Lower leg skin (tissue), 3 donors: ENCODE measurements at regions not wholly inside any gene's neighbourhood (a gene's known extent, or its start where the extent isn't known, plus 50 kb on each side); places are given as distances from the start of the nearest gene placed in this dataset.

ENCODE experiments used
- POLR2A ChIP-seq, 2 donors: fragments of 450-650 bp; IDR thresholded peaks; one replicate each; pipeline ENCODE4 v1.6.1; 2016 to 2017; ENCODE audit warnings: antibody characterized with exemption in 2 of 2, mild to moderate bottlenecking in 1 of 2, moderate library complexity in 1 of 2
- TF ChIP-seq, protein P1 (sequence below), 3 donors: fragments of 450-650 bp; IDR thresholded peaks; one replicate each; pipeline ENCODE4 v1.5.1; 2016; ENCODE audit warnings: antibody characterized with exemption in 3 of 3, mild to moderate bottlenecking in 3 of 3, moderate library complexity in 2 of 3

GRCh38 chr1:233448109-233448689 is 120.7 kb downstream of the MAP3K21 start:
- TF ChIP-seq, protein P1, sequence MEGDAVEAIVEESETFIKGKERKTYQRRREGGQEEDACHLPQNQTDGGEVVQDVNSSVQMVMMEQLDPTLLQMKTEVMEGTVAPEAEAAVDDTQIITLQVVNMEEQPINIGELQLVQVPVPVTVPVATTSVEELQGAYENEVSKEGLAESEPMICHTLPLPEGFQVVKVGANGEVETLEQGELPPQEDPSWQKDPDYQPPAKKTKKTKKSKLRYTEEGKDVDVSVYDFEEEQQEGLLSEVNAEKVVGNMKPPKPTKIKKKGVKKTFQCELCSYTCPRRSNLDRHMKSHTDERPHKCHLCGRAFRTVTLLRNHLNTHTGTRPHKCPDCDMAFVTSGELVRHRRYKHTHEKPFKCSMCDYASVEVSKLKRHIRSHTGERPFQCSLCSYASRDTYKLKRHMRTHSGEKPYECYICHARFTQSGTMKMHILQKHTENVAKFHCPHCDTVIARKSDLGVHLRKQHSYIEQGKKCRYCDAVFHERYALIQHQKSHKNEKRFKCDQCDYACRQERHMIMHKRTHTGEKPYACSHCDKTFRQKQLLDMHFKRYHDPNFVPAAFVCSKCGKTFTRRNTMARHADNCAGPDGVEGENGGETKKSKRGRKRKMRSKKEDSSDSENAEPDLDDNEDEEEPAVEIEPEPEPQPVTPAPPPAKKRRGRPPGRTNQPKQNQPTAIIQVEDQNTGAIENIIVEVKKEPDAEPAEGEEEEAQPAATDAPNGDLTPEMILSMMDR (IDR thresholded peaks at IDR 0.05): no peak
- no peak for TF ChIP-seq POLR2A (IDR thresholded peaks at IDR 0.05)
